ENCODE measurements at regions not wholly inside any gene's neighbourhood (a gene's known extent, or its start where the extent isn't known, plus 50 kb on each side); places are given as distances from the start of the nearest gene placed in this dataset.

DNA sequence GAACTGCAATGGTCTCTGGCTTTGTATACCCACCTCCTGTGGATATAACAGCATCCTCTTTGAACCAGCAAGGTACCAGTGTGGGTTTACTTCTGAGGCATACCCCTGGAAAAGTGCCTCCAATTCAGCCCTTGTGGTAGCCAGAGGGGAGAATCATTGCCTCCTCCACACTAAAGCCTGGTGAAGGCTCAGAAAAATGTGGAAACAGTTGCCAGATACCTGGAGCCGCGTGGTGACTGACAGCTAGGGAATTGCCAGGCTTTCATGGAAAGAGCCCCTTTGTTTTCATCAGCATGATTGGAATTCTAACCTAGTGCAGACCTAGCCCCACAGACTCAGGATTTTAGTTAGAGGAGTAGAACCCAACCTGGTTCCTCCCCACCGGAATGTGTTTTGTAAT lies 168.6 kb upstream of the KLF3 start:
- H3K9me3 Mint-ChIP-seq, result no peaks in the 10 kb centered on the region
- H3K36me3 Mint-ChIP-seq, result no peaks in the 10 kb centered on the region
- no peak overlapping the region for H3K27ac Mint-ChIP-seq
- no peak for ATAC-seq
- no peak for DNase-seq (ENCODE audit: low spot score in 2 of 2)

DNA sequence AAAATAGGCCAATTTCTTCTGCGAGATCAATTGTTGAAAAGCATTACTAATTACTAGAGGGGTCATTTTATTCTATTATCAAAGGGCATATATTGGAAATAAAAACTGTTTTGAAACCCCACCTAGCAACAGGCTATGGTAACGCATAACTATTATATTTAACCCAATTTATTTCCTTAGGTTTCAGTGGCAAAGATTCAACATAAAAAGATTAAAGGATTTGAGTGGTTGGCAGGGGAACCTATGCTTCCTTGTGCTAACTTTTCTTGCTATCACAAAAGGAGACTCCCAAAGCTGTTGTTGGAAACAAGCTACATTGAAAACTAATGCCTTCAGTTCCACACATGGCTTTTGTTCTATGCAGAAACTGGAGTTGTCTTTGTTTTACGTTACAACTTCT lies 166.9 kb upstream of the KLF3 start:
- ATAC-seq (no peak), DNase-seq (ENCODE audit: low spot score in 2 of 2) (no peak)
- H3K27ac Mint-ChIP-seq, result no peak overlapping the region
- peaks cover 0 to 4% of the 10 kb centered on the region in 2 donors for H3K36me3 Mint-ChIP-seq
- no peaks in the 10 kb centered on the region for H3K9me3 Mint-ChIP-seq

DNA sequence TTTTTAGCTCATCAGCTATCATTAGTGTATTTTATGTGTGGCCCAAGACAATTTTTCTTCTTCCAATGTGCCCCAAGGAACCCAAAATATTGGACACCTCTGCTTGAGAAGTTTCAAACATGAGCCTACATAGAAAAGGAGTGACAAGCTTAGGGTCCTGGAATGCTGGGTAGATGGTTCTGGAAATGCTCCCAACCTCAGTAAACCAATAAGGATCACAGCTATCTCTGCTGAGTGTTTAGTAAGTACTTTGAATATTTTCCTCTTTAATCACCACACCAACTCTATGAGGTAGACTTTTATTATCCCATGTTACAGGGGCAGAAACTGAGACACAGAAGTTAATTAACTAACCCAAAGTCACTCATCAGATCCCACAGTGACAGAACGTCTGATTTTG lies 164.9 kb upstream of the KLF3 start:
- peaks cover 0 to 4% of the 10 kb centered on the region in 2 donors for H3K36me3 Mint-ChIP-seq
- H3K27ac Mint-ChIP-seq, result no peak overlapping the region
- no peaks in the 10 kb centered on the region for H3K9me3 Mint-ChIP-seq

DNA sequence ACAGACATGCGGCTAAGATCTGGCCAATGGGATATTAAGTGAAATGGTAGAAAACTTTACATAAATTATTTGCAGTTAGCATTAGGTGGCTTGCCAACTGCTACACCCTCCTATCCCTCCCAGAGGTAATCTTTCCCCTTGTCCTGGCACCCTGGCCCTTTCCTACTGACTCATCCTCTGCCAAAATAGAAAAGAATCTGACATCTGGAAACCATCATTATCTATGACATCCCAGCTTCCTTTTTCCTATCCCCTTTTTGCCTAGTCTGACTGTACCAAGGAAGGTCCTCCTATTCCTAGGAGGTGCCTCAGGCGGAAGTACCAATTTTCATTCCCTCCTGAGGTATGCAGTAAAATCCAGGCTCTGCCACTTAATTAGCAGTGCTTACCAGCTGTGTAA lies 163.6 kb upstream of the KLF3 start:
- peaks cover 4 to 6% of the 10 kb centered on the region in 2 donors for H3K36me3 Mint-ChIP-seq
- no peak for ATAC-seq
- DNase-seq (ENCODE audit: low spot score in 2 of 2), result no peak
- H3K9me3 Mint-ChIP-seq, result no peaks in the 10 kb centered on the region
- H3K27ac Mint-ChIP-seq, result no peak overlapping the region

More for the DNA sequence above, 164.9 kb upstream of the KLF3 start:
- no peak for DNase-seq (ENCODE audit: low spot score in 2 of 2)
- no peak for ATAC-seq

DNA sequence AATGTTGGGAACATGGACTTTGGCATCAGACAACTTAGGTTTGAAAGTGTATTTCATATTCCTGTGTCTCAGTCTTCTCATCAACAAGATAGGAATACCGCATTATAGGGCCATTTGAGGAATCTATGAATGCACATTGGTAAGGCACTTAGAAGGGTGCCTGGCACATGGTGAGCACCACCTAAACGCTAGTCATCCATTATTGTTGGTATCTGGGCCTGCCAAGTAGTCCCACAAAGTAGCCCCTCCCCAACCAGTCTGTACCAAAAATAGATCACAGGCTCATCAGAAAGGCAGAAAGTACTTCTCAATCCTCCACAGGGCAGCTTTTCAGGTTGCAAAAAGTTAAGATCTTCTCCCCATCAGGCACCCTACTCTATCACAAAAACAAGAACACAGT lies 162.3 kb upstream of the KLF3 start:
- H3K27ac Mint-ChIP-seq, result no peak overlapping the region
- H3K9me3 Mint-ChIP-seq, result no peaks in the 10 kb centered on the region
- H3K36me3 Mint-ChIP-seq, result peaks cover 4 to 7% of the 10 kb centered on the region in 2 donors
- ATAC-seq (no peak), DNase-seq (ENCODE audit: low spot score in 2 of 2) (no peak)

DNA sequence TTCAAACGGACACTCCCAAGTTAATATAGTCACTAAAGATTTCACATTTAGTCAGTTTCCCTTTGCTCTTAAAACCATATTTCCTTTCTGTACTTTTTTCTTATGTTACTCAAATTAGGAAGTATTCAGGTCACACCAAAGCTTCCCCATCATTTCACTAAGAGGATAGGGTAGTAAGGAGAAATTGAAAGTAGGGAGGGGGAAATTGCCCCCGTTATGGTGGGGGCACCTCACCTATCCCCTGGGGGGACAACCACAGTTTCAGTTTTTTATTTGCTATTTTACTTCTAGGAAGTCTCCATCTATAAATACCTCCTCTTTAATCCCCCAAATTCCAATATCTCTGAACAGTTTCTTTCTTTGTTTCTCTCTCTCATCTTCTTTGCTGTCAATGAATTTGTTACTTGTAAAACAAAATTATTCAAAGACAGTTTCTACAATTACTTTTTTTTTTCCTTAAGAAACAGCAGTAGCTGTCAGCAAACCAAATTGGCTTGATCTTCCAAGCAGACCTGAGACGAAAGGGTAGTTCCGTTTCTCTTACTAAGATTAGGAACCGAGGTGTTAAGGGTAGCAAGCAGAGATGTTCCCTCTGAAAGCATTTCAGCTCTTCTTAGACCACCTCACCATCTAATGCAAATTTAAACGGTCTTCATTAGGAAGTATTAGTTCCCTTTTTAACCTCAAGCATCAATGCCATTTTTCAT lies 160.2 kb upstream of the KLF3 start:
- Mint-ChIP-seq H3K36me3 (peaks cover 4 to 7% of the 10 kb centered on the region in 2 donors), H3K27ac (no peak overlapping the region), H3K9me3 (no peaks in the 10 kb centered on the region)
- DNase-seq (ENCODE audit: low spot score in 2 of 2) (no peak), ATAC-seq (peak in 1 of 2 donors; percentile 74)

DNA sequence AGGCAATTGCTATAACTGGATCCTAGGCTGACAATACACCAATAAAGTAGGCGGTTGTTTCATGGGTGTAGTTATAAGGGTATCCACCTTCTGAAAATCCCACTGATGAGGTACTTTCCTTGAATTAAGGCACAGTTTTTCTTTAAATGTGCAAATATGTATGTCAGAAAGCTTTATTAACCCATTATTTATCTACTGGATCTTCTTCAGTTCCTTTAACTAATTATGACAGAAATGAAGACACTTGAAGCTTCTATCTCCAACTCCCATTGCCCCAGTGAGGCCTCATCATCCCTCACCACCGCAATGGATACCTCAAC lies 159.6 kb upstream of the KLF3 start:
- Mint-ChIP-seq H3K9me3 (no peaks in the 10 kb centered on the region), H3K27ac (no peak overlapping the region), H3K36me3 (peaks cover 4 to 7% of the 10 kb centered on the region in 2 donors)
- DNase-seq (ENCODE audit: low spot score in 2 of 2), result no peak
- no peak for ATAC-seq

DNA sequence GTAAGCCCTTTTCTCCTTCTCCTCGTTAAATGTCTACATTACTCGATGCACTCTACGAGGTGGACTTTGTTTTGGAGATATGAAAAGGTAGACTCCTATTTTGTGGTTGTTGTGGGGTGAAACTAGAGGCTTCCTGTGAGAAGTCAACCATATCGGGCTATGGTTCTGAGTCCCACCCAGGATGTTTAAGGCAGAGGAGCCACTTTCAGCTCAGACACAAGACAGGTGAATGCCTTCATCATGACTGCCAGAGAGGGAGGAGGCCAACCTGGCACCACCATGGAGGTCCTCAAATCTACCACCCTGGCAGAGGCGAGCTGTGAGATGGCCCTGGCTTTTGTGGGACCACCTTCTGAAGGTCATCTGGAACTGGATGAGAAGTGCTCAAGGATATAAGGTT lies 154.4 kb upstream of the KLF3 start:
- peaks cover 7 to 9% of the 10 kb centered on the region in 2 donors for H3K36me3 Mint-ChIP-seq
- ATAC-seq, result peak; percentile 81 to 97
- peak overlapping the region in 1 of 2 donors; percentile 10 for H3K27ac Mint-ChIP-seq

DNA sequence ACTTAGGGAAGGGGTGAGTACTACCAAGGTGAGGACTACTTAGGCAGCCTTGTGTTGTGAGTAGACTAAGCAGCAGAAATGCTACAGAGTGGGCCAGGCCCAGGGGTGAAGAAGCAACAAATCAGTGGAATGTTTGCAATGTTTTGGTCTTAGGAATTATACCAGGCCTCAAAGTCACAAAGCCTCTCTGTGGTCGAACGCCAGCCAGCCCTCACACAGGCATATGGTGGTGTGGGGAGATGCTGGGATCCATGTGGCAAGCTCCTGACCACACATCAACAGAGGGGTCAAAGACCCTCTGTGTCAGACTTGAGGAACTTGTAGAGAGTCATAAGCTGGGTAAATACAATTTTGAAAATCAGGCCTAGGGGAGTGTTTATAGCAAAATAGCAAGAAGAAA lies 153.8 kb upstream of the KLF3 start:
- Mint-ChIP-seq H3K27ac (peak overlapping the region in 1 of 2 donors; percentile 10), H3K9me3 (no peaks in the 10 kb centered on the region), H3K36me3 (peaks cover 3 to 9% of the 10 kb centered on the region in 2 donors)
- DNase-seq (ENCODE audit: low spot score in 2 of 2), result no peak
- ATAC-seq, result no peak

More for the DNA sequence above, 154.4 kb upstream of the KLF3 start:
- no peaks in the 10 kb centered on the region for H3K9me3 Mint-ChIP-seq
- DNase-seq (ENCODE audit: low spot score in 2 of 2), result peak in 1 of 2 donors; percentile 30

DNA sequence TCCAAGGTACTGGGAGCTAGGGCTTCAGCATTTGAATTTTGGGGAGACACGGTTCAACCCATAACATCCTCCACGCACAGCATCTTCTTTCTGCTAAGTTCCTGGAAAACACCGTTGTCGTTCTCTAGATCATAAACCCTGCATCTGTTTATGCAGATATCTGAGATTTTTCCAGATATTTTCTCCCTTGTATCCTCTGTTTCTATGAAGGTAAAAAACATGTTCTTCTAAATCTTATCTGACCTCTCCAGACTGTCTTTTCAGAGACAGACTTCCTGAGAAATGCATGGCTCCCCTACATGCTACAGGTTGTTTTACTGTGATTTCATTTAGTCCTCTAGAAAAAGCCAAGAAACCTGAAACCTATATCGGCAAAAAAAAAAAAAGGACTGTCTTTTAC lies 152.3 kb upstream of the KLF3 start:
- Mint-ChIP-seq H3K9me3 (no peaks in the 10 kb centered on the region), H3K27ac (peak overlapping the region in 1 of 2 donors; percentile 10), H3K36me3 (peaks cover 0 to 9% of the 10 kb centered on the region in 2 donors)
- DNase-seq (ENCODE audit: low spot score in 2 of 2), result no peak
- ATAC-seq, result no peak

DNA sequence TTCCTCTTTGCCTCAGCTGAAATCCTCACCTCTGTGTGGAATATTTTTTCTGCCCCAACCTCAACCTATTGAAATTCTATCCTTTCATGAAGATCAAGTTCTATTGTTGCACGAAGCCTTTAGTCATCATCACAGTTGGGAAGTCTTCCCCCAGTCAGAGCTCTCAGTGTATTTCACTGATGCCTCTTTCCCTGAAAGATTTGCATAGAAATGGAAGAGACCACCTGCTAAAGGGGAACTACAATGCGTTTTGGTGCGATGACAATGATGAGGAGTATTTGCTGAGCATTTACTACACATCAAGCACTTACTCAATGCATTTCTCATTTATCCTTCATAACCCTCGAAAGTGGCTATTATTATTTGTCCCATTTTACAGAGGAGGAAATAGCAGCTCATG lies 151.2 kb upstream of the KLF3 start:
- no peak for ATAC-seq
- Mint-ChIP-seq H3K36me3 (peaks cover 0 to 9% of the 10 kb centered on the region in 2 donors), H3K9me3 (no peaks in the 10 kb centered on the region), H3K27ac (peak overlapping the region in 1 of 2 donors; percentile 29)
- DNase-seq (ENCODE audit: low spot score in 2 of 2), result no peak

DNA sequence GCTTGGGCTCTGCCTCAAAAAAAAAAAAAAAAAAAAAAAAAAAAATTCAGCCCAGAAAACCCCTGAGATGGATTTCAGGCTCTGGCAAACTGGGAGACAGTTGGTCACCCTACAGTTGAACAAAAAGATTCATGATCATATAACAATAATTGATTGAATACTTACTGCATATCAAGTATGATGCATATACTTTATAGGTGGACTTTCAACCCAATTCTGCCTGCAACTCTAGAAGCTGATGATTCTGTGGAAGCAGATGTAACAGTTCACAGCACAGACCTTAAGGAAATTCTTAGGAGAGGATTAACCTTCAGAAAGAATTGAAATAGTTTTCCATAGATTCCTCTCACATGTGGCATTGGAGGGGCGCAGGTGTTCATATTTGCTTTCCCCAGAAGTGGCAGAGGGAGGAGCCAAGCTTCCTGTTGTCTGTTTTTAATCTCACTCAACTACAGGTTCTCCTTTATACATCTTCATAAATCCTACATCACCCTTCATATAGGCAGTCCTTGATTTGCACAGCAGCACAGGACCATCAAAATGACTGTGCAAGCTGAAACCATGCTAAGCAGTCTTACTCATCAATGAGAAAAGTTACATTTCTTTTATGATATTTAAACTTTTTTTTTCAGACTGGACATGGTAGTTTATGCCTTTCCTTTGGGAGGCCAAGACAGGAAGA lies 149.4 kb upstream of the KLF3 start:
- Mint-ChIP-seq H3K9me3 (no peaks in the 10 kb centered on the region), H3K27ac (no peak overlapping the region), H3K36me3 (peaks cover 3 to 9% of the 10 kb centered on the region in 2 donors)
- DNase-seq (ENCODE audit: low spot score in 2 of 2), result no peak
- ATAC-seq, result peak; percentile 85 to 97

DNA sequence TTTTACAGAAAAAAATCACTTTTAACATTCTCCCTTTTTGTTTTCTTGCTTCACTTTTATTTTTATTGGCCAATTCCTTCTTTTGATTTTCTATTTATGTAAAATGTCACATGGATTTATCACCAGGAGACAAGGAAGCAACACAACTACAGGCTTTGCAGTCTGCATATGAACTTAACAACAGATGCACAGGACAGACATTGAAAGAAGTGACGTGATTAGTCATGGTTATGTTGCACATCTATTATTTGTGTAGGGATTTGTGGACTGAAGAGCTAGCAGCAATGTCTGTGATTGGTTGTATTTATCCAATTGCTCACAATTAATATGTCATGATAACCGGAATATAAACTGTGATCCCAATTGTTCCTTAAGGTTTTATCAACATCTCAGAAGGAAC lies 147.8 kb upstream of the KLF3 start:
- no peak for ATAC-seq
- no peak for DNase-seq (ENCODE audit: low spot score in 2 of 2)
- H3K9me3 Mint-ChIP-seq, result peaks cover 0 to 4% of the 10 kb centered on the region in 2 donors
- H3K36me3 Mint-ChIP-seq, result peaks cover 5 to 9% of the 10 kb centered on the region in 2 donors
- H3K27ac Mint-ChIP-seq, result no peak overlapping the region

DNA sequence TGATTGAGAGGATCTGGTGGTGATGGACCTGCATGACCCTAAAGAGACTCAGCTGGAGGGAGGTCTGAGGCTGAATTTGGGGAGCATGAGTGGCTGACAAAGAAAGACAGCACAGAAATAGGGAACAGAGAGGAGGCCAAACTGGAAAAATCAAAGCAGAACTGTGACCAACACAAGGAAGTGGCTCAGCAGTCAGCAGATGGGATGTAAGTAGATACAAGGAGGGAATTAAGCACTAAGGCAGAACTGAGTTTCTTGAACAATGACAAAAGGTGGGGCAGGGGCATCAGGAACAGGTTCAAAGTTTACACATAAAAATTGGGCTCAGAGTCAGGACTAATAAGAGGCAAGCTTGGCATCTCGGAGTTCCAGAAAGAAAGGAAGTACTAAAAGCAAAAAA lies 144.3 kb upstream of the KLF3 start:
- ATAC-seq, result no peak
- Mint-ChIP-seq H3K27ac (no peak overlapping the region), H3K9me3 (peaks cover 0 to 7% of the 10 kb centered on the region in 2 donors), H3K36me3 (peaks cover 9% of the 10 kb centered on the region in 2 donors)
- DNase-seq (ENCODE audit: low spot score in 2 of 2), result no peak

DNA sequence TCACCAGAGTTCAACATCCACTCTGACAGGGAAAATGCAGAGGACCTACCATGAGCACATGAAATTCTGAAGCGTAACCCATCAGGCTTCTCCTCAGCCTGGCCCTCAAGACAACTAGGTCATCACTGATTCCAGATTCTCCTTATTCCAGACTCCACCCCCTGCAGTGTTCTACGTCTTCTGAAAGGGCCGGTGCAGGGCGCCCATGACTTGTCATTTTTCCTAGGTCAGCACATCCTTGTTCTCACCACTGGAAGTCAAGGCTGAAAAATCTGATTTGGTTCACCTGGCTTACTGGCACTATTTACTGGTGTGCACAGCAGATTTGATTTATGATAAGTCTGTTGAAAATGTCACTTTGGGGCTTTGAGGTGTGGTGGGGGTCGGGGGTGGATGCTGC lies 140.9 kb upstream of the KLF3 start:
- Mint-ChIP-seq H3K36me3 (peaks cover 9 to 24% of the 10 kb centered on the region in 2 donors), H3K27ac (no peak overlapping the region), H3K9me3 (peaks cover 4 to 12% of the 10 kb centered on the region in 2 donors)
- DNase-seq (ENCODE audit: low spot score in 2 of 2), result no peak
- no peak for ATAC-seq

DNA sequence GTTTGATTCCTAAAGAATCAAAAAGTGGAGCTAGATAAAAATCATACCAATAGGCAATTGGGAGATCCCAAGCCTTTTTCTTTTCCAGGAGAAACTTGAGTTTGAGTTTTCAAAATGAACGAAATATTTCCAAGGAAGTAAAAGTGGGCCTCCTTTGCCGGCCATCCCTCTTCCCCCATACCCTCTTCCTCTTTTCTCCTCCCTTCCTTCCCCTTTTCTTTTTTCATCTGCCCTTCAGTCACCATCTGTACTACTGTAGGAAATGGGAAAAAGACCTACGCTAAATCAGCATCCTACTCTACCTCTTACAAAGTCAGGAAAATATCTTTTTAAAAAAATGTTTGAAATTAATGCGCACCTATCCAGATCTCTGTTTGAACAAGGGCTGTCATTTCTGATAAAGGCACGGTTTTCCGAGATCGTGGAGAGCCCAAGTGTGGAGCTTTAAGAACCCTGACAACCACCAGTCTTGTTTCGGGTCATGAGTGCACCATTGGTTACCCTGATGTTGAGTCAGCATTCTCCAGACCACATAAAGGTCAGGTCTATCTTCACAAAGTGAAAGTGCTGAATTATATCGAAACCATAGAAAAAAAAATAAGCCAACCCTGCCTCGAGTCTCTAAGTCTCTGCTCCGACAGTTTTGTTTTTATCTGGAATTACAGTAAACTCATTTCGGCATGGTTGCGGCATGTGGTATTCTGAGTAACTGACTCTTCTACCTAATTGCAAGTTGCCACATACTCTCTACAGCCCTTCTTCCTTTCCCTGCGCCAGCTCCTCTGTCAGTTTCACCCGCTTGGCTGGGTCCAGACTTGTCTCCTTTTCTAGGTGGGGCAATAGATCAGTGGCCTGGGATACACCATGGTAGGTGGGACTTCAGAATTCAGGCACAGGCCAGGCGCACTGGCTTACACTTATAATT lies 140.2 kb upstream of the KLF3 start:
- peaks cover 9 to 24% of the 10 kb centered on the region in 2 donors for H3K36me3 Mint-ChIP-seq
- H3K27ac Mint-ChIP-seq, result peak overlapping the region in 1 of 2 donors; percentile 56
- H3K9me3 Mint-ChIP-seq, result peaks cover 4 to 12% of the 10 kb centered on the region in 2 donors
- DNase-seq (ENCODE audit: low spot score in 2 of 2) (peak in 1 of 2 donors; percentile 31), ATAC-seq (peak; percentile 88 to 91)

DNA sequence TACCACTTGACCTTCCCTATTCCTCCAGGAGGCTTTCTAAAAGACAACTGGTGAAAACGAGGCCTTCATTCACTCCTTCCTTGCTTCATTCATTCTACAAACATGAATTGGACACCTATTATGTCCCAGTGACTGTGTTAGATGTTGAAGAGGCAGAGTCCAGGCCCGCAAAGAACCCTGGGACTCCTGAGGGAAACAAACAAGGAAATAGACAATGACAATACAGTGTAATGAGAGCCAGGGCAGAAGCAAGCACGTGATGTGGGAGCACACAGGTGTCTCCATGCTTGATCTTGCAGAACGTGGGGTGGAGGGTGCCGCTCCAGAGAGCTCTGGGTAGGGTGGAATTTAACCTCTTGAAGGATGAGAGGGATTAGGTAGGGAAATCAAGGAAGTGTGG lies 137.6 kb upstream of the KLF3 start:
- Mint-ChIP-seq H3K36me3 (peaks cover 6 to 20% of the 10 kb centered on the region in 2 donors), H3K27ac (no peak overlapping the region), H3K9me3 (peaks cover 8 to 12% of the 10 kb centered on the region in 2 donors)
- ATAC-seq (no peak), DNase-seq (ENCODE audit: low spot score in 2 of 2) (no peak)
